Transverse colon (tissue), 4 donors: ENCODE measurements at regions not wholly inside any gene's neighbourhood (a gene's known extent, or its start where the extent isn't known, plus 50 kb on each side); places are given as distances from the start of the nearest gene placed in this dataset.

Experiments
- DNase-seq: peaks from one replicate; pipeline ENCODE4 v3.0.0-alpha.2; 2019
- H3K27ac ChIP-seq, 4 donors: fragments of 200-600 bp; sonication (generic); 2 replicates each; pipeline ENCODE4 v1.5.1; 2016 to 2018; ENCODE audit warnings: inconsistent platforms in 4 of 4
- H3K27me3 ChIP-seq: fragments of 200-600 bp; sonication (generic); 2 replicates; pipeline ENCODE4 v1.5.1; 2017; ENCODE audit warnings: inconsistent platforms
- H3K36me3 ChIP-seq, 4 donors: fragments of 200-600 bp; sonication (generic); 2 replicates each; pipeline ENCODE4 v1.5.1; 2017 to 2019; ENCODE audit warnings: inconsistent platforms in 4 of 4
- H3K4me1 ChIP-seq, 4 donors: fragments of 200-600 bp; sonication (generic); 2 replicates each; pipeline ENCODE4 v1.5.1; 2017 to 2020; ENCODE audit warnings: inconsistent platforms in 4 of 4
- H3K4me3 ChIP-seq, 4 donors: fragments of 200-600 bp; sonication (generic); 1 replicate in 1 of 4; 2 replicates in 3 of 4; pipeline versions ENCODE4 v1.5.1 to v1.6.1; 2017 to 2019; ENCODE audit warnings: inconsistent platforms in 4 of 4
- H3K9me3 ChIP-seq, 2 donors: fragments of 200-600 bp; sonication (generic); 2 replicates each; pipeline ENCODE4 v1.5.1; 2017 to 2019; ENCODE audit warnings: inconsistent platforms in 2 of 2
- CTCF ChIP-seq, 5 experiments: fragments of 200-600 bp in 3 of 5; fragments of 450-650 bp in 2 of 5; sonication (generic) in 3 of 5; IDR thresholded peaks; 1 replicate in 2 of 5; 2 replicates in 3 of 5; pipeline ENCODE4 v1.5.1; 2016 to 2017; ENCODE audit warnings: antibody characterized with exemption in 5 of 5, inconsistent platforms in 3 of 5, mild to moderate bottlenecking in 2 of 5, moderate library complexity in 1 of 5
- EP300 ChIP-seq: sonication (generic); formaldehyde crosslinking; IDR thresholded peaks from one replicate; pipeline ENCODE4 v1.6.1; 2017; ENCODE audit warnings: antibody characterized with exemption, low read depth
- POLR2A ChIP-seq: fragments of 450-650 bp; IDR thresholded peaks from one replicate; pipeline ENCODE4 v1.6.1; 2016; ENCODE audit warnings: antibody characterized with exemption, mild to moderate bottlenecking, moderate library complexity
- POLR2AphosphoS5 ChIP-seq, 3 donors: sonication (generic); formaldehyde crosslinking; IDR thresholded peaks; one replicate each; pipeline ENCODE4 v1.6.1; 2016; ENCODE audit warnings: antibody characterized with exemption in 3 of 3
- WGBS, 2 donors: methylation state at CpG; one replicate each; pipeline ENCODE4 v1.1.5; 2018; ENCODE audit warnings: low coverage in 1 of 2; 5-methylcytosine and 5-hydroxymethylcytosine counted together
- in situ Hi-C, 4 donors: fragments of 200-750 bp; cut with MboI; loops; one replicate each; pipeline versions ENCODE4 v1.15.0 to v1.15.1; 2017; ENCODE audit warnings: low sequenced_read_pairs in 3 of 4, low pct_ligation_motif_present in 1 of 4, low pct_unique_long_range_greater_than_20kb in 1 of 4
- intact Hi-C: fragments of 100-400 bp; cut with DNase I; formaldehyde crosslinking; loops from one replicate; pipeline ENCODE4 v1.15.1; 2023; ENCODE audit warnings: low total_unique reads

- 81 to 88% methylated on average over 2 to 4 of the region's 4 CpGs for WGBS, 2 donors
- no peaks in the 10 kb centered on the region for H3K36me3 ChIP-seq
- no peak overlapping the region for H3K4me3 ChIP-seq
- intact Hi-C loops = no loop called here
- peaks cover 0 to 9% (median 0%) of the 10 kb centered on the region in 4 donors for H3K4me1 ChIP-seq
- in situ Hi-C loops = no loop called here
- H3K9me3 ChIP-seq = no peaks in the 10 kb centered on the region
- H3K27ac ChIP-seq = no peak overlapping the region
- H3K27me3 ChIP-seq = no peaks in the 10 kb centered on the region
- TF ChIP-seq POLR2A = no peak
- TF ChIP-seq POLR2AphosphoS5 (IDR thresholded peaks at IDR 0.05) = no peak
- no peak for TF ChIP-seq EP300
- no peak for TF ChIP-seq CTCF (IDR thresholded peaks at IDR 0.05)
- DNase-seq = no peak
Measured at GRCh38 chr12:92294676-92295440, 149.2 kb upstream of the BTG1 start.

GRCh38 chr12:92292016-92292415 lies 146.4 kb upstream of the BTG1 start:
- no peaks in the 10 kb centered on the region for H3K4me1 ChIP-seq
- DNase-seq = no peak
- H3K36me3 ChIP-seq = no peaks in the 10 kb centered on the region
- in situ Hi-C loops (no loop called here), intact Hi-C loops (no loop called here)
- H3K4me3 ChIP-seq = no peak overlapping the region
- 67 to 81% methylated on average over 4 of the region's 4 CpGs for WGBS, 2 donors
- H3K27ac ChIP-seq = no peak overlapping the region
- H3K27me3 ChIP-seq = no peaks in the 10 kb centered on the region
- TF ChIP-seq CTCF (IDR thresholded peaks at IDR 0.05) = no peak
- no peak for TF ChIP-seq POLR2A
- TF ChIP-seq EP300 = no peak
- TF ChIP-seq POLR2AphosphoS5 (IDR thresholded peaks at IDR 0.05) = no peak
- no peaks in the 10 kb centered on the region for H3K9me3 ChIP-seq

DNA sequence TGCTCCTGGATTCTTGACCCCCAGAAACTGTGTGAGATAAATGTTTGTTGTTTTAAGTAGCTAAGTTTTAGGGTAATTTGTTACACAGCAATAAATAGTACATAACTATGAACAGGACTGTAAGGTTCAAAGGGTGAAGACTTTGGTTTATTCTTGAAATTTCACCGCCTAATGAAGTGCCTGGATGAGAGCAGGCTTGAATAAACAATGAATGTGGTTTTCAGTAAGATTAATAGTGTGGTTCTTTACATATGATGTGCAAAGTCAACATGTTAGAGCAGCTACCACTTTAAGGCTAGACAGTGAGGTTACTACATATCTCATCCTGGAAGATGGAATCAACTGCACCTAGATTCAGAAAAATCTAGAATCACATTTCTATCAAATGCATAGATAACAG lies 145.2 kb upstream of the BTG1 start:
- Histone ChIP-seq H3K27ac (no peak overlapping the region), H3K4me3 (no peak overlapping the region), H3K9me3 (no peaks in the 10 kb centered on the region), H3K4me1 (no peaks in the 10 kb centered on the region), H3K36me3 (no peaks in the 10 kb centered on the region), H3K27me3 (no peaks in the 10 kb centered on the region)
- in situ Hi-C loops (no loop called here), intact Hi-C loops (no loop called here)
- DNase-seq = no peak
- 72 to 78% methylated on average over 1 of the region's 1 CpG for WGBS, 2 donors
- TF ChIP-seq POLR2AphosphoS5 (IDR thresholded peaks at IDR 0.05) = no peak
- TF ChIP-seq CTCF (IDR thresholded peaks at IDR 0.05) = no peak
- no peak for TF ChIP-seq POLR2A
- TF ChIP-seq EP300 = no peak

DNA sequence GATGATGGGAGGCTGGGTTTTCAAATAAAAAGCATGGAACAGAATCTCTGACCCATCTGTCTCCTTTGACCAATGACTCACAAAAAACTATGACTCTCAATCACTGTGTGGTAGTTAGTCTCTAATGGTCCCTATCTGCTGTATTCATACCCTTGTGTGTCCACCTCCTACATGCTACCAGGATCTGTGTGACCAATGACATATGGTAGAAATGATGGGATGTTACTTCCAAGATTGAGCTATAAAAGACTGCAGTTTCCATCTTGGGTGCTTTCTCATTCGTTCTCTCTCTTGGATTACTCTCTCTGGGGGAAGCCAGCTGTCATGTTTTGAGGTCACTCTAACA lies 144.7 kb upstream of the BTG1 start:
- H3K4me1 ChIP-seq = no peaks in the 10 kb centered on the region
- no peak overlapping the region for H3K4me3 ChIP-seq
- no peaks in the 10 kb centered on the region for H3K36me3 ChIP-seq
- no peak for DNase-seq
- intact Hi-C loops = no loop called here
- no peak overlapping the region for H3K27ac ChIP-seq
- in situ Hi-C loops = no loop called here
- no peaks in the 10 kb centered on the region for H3K9me3 ChIP-seq
- 90% methylated on average over 1 of the region's 1 CpG; no CpG with 5 or more reads in 1 of the 2 donors for WGBS, 2 donors
- H3K27me3 ChIP-seq = no peaks in the 10 kb centered on the region
- TF ChIP-seq POLR2AphosphoS5 (IDR thresholded peaks at IDR 0.05) = no peak
- TF ChIP-seq POLR2A = no peak
- TF ChIP-seq EP300 = no peak
